ENCODE measurements at regions not wholly inside any gene's neighbourhood (a gene's known extent, or its start where the extent isn't known, plus 50 kb on each side); places are given as distances from the start of the nearest gene placed in this dataset.

DNA sequence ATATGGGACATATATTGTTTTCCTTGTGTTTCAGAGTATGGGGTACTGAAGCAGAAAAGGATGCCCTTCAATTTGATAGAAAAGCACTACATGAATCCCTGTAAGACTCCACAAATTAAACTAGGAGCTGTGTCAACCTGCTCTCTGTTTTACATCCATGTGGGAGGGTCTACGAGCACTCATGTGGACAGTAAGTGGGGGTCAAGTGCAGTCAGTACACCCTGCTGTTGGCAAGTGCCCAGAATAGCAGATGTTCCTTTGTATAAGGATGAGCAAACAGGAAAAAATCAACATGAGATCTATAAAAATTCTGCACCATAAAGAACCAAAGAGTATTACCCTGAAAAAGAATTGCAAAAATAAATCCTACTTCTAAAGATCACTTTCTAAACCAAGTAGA is 659.9 kb downstream of the SI start:
- TF ChIP-seq EZH2 (IDR thresholded peaks at IDR 0.05) (no peak), ZNF274 (IDR thresholded peaks at IDR 0.05; ENCODE audit: low read depth, low read length) (no peak), POLR2A (IDR thresholded peaks at IDR 0.05; ENCODE audit: borderline replicate concordance, extremely low read depth, insufficient read depth, insufficient read length) (no peak), YY1 (IDR thresholded peaks at IDR 0.05; ENCODE audit: extremely low read depth, insufficient replicate concordance, low read depth, low read length) (no peak), REST (IDR thresholded peaks at IDR 0.05; ENCODE audit: low read depth) (no peak), CEBPB (IDR thresholded peaks at IDR 0.05; ENCODE audit: low read depth) (no peak), POLR2AphosphoS5 (IDR thresholded peaks at IDR 0.05; ENCODE audit: low read depth, low read length) (no peak), SP1 (IDR thresholded peaks at IDR 0.05; ENCODE audit: low read depth) (no peak), RAD21 (IDR thresholded peaks at IDR 0.05; ENCODE audit: low read depth) (no peak), ZBTB33 (IDR thresholded peaks at IDR 0.05; ENCODE audit: extremely low read depth, insufficient replicate concordance, low read length) (no peak), ZFX (IDR thresholded peaks at IDR 0.05) (no peak), CBX3 (IDR thresholded peaks at IDR 0.05; ENCODE audit: low read depth) (no peak)
- TF ChIP-seq, protein P1, sequence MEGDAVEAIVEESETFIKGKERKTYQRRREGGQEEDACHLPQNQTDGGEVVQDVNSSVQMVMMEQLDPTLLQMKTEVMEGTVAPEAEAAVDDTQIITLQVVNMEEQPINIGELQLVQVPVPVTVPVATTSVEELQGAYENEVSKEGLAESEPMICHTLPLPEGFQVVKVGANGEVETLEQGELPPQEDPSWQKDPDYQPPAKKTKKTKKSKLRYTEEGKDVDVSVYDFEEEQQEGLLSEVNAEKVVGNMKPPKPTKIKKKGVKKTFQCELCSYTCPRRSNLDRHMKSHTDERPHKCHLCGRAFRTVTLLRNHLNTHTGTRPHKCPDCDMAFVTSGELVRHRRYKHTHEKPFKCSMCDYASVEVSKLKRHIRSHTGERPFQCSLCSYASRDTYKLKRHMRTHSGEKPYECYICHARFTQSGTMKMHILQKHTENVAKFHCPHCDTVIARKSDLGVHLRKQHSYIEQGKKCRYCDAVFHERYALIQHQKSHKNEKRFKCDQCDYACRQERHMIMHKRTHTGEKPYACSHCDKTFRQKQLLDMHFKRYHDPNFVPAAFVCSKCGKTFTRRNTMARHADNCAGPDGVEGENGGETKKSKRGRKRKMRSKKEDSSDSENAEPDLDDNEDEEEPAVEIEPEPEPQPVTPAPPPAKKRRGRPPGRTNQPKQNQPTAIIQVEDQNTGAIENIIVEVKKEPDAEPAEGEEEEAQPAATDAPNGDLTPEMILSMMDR (IDR thresholded peaks at IDR 0.05 in 2 of 3, conservative IDR thresholded peaks at IDR 0.05 in 1 of 3; ENCODE audit: borderline replicate concordance in 1 of 3, insufficient read depth in 1 of 3, low read depth in 2 of 3, low read length in 2 of 3): no peak

All from HCT116 (cell line).